Ovary (tissue), 7 donors: ENCODE measurements at regions not wholly inside any gene's neighbourhood (a gene's known extent, or its start where the extent isn't known, plus 50 kb on each side); places are given as distances from the start of the nearest gene placed in this dataset.

Source experiments
- DNase-seq, 5 donors: peaks; one replicate each; pipeline ENCODE4 v3.0.0-alpha.2; 2019 to 2020
- H3K27ac ChIP-seq, 2 donors: fragments of 200-600 bp; one replicate each; pipeline versions ENCODE4 v1.5.1 to v1.8.0; 2019 to 2022
- H3K27me3 ChIP-seq: fragments of 200-600 bp; one replicate; pipeline ENCODE4 v1.8.0; 2022
- H3K36me3 ChIP-seq: fragments of 200-600 bp; sonication (generic); one replicate; pipeline ENCODE4 v1.5.1; 2019
- H3K4me1 ChIP-seq: one replicate; pipeline ENCODE4 v1.8.1; 2013; ENCODE audit warnings: mild to moderate bottlenecking, moderate library complexity; ENCODE audit not compliant: insufficient read depth
- H3K4me3 ChIP-seq: fragments of 200-600 bp; sonication (generic); one replicate; pipeline ENCODE4 v1.5.1; 2017
- H3K9me3 ChIP-seq, 2 donors: fragments of 200-600 bp in 1 of 2; sonication (generic) in 1 of 2; one replicate each; pipeline versions ENCODE4 v1.5.1 to v1.8.1; 2013 to 2019; ENCODE audit warnings: mild to moderate bottlenecking in 1 of 2, moderate library complexity in 1 of 2
- EP300 ChIP-seq: sonication (generic); formaldehyde crosslinking; IDR thresholded peaks from one replicate; pipeline ENCODE4 v1.6.1; 2017; ENCODE audit warnings: antibody characterized with exemption
- POLR2A ChIP-seq: fragments of 450-650 bp; IDR thresholded peaks from one replicate; pipeline ENCODE4 v1.6.1; 2017; ENCODE audit warnings: antibody characterized with exemption, mild to moderate bottlenecking, moderate library complexity
- WGBS, 3 donors: extraction: QIAGEN DNeasy Blood & Tissue Kit in 1 of 3; methylation state at CpG; one replicate each; pipeline versions ENCODE4 v1.1.5 to v1.1.7; 2013 to 2017; 5-methylcytosine and 5-hydroxymethylcytosine counted together
- intact Hi-C, 4 donors: fragments of 100-400 bp; cut with DNase I; formaldehyde crosslinking; loops; one replicate each; pipeline versions ENCODE4 v1.11.0 to v1.15.1; 2022 to 2023
- TF ChIP-seq, protein P1 (sequence below), 3 donors: fragments of 450-650 bp in 2 of 3; fragments of 200-600 bp in 1 of 3; IDR thresholded peaks; one replicate each; pipeline versions ENCODE4 v1.5.1 to v1.8.0; 2016 to 2022; ENCODE audit warnings: antibody characterized with exemption in 3 of 3, mild to moderate bottlenecking in 1 of 3
- donor health status: DM: no; HTN: no; CAD: no; lungs with moderate emphysema.
- donor health status: DM: no; HTN: no; CAD: no.
- donor health status: Bipolar disorder and iron deficiency.
- donor health status: DM: no; HTN: no; CAD: no.
- donor health status: DM: yes; HTN: yes; CAD: no.

DNA sequence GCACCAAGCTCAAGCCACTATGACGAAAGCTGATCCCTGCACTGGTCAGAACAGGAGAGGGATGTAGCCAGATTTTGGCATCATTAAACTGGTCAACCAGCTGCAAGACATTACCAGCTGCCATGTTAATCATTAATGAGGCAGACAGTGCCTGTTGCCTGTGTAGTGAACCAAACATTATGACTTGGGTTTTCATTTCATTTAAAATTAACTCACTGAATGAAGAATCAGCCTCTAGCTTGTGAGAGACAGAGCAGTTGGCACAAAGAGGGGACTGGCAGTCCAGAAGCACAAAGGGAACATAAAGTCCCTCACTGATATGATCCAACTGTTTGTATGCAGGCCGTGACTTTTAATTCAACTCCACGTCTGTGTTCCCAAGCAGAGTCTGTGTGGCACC lies 318.9 kb downstream of the SEC16B start:
- Histone ChIP-seq H3K9me3 (no peaks in the 10 kb centered on the region), H3K4me3 (no peak overlapping the region), H3K27ac (no peak overlapping the region), H3K36me3 (no peaks in the 10 kb centered on the region), H3K4me1 (no peaks in the 10 kb centered on the region), H3K27me3 (no peaks in the 10 kb centered on the region)
- no peak for DNase-seq
- no peak for TF ChIP-seq POLR2A
- no peak for TF ChIP-seq EP300
- TF ChIP-seq, protein P1, sequence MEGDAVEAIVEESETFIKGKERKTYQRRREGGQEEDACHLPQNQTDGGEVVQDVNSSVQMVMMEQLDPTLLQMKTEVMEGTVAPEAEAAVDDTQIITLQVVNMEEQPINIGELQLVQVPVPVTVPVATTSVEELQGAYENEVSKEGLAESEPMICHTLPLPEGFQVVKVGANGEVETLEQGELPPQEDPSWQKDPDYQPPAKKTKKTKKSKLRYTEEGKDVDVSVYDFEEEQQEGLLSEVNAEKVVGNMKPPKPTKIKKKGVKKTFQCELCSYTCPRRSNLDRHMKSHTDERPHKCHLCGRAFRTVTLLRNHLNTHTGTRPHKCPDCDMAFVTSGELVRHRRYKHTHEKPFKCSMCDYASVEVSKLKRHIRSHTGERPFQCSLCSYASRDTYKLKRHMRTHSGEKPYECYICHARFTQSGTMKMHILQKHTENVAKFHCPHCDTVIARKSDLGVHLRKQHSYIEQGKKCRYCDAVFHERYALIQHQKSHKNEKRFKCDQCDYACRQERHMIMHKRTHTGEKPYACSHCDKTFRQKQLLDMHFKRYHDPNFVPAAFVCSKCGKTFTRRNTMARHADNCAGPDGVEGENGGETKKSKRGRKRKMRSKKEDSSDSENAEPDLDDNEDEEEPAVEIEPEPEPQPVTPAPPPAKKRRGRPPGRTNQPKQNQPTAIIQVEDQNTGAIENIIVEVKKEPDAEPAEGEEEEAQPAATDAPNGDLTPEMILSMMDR (IDR thresholded peaks at IDR 0.05), result no peak
- WGBS, 3 donors, result 73 to 81% (median 78%) methylated on average over 3 of the region's 3 CpGs
- intact Hi-C loops, result loop anchor here in 1 of 4 donors (5.0 kb wide), 1 partner anchor 1614 kb away; no protein-coding TSS in a partner anchor

GRCh38 chr1:177648731-177649265 lies 321.1 kb downstream of the SEC16B start:
- DNase-seq, result no peak
- TF ChIP-seq, protein P1 (IDR thresholded peaks at IDR 0.05), result no peak
- TF ChIP-seq EP300 (no peak), POLR2A (no peak)
- no peaks in the 10 kb centered on the region for H3K4me1 ChIP-seq
- 75 to 87% (median 77%) methylated on average over 6 of the region's 6 CpGs for WGBS, 3 donors
- no peaks in the 10 kb centered on the region for H3K27me3 ChIP-seq
- H3K36me3 ChIP-seq, result no peaks in the 10 kb centered on the region
- no peaks in the 10 kb centered on the region for H3K9me3 ChIP-seq
- no peak overlapping the region for H3K4me3 ChIP-seq
- intact Hi-C loops, result no loop called here
- no peak overlapping the region for H3K27ac ChIP-seq

- WGBS, 3 donors, result 86 to 100% (median 88%) methylated on average over 1 of the region's 1 CpG
- H3K27ac ChIP-seq, result no peak overlapping the region
- no peaks in the 10 kb centered on the region for H3K36me3 ChIP-seq
- no peaks in the 10 kb centered on the region for H3K27me3 ChIP-seq
- TF ChIP-seq, protein P1 (IDR thresholded peaks at IDR 0.05), result no peak
- no peak for TF ChIP-seq EP300
- H3K4me3 ChIP-seq, result no peak overlapping the region
- intact Hi-C loops, result no loop called here
- no peak for DNase-seq
- H3K9me3 ChIP-seq, result no peaks in the 10 kb centered on the region
- no peaks in the 10 kb centered on the region for H3K4me1 ChIP-seq
Observed at GRCh38 chr1:177648138-177648537, 321.7 kb downstream of the SEC16B start.

- DNase-seq, result no peak
- H3K27me3 ChIP-seq, result no peaks in the 10 kb centered on the region
- WGBS, 3 donors, result 79 to 85% (median 82%) methylated on average over 4 of the region's 4 CpGs
- H3K4me1 ChIP-seq, result no peaks in the 10 kb centered on the region
- no peak overlapping the region for H3K4me3 ChIP-seq
- no peaks in the 10 kb centered on the region for H3K9me3 ChIP-seq
- H3K36me3 ChIP-seq, result no peaks in the 10 kb centered on the region
- intact Hi-C loops, result no loop called here
- no peak overlapping the region for H3K27ac ChIP-seq
- TF ChIP-seq EP300, result no peak
- TF ChIP-seq, protein P1 (IDR thresholded peaks at IDR 0.05), result no peak
- no peak for TF ChIP-seq POLR2A
Observed at GRCh38 chr1:177646757-177647730, 322.8 kb downstream of the SEC16B start.
